LNCaP clone FGC (cell line): ENCODE measurements at regions not wholly inside any gene's neighbourhood (a gene's known extent, or its start where the extent isn't known, plus 50 kb on each side); places are given as distances from the start of the nearest gene placed in this dataset.

Experiments used
- DNase-seq: peaks from one replicate; pipeline ENCODE4 v3.0.0-alpha.2; 2011; ENCODE audit warnings: low read depth
- H3K4me3 ChIP-seq: 2 replicates; pipeline ENCODE4 v1.5.1; 2011; ENCODE audit warnings: mild to moderate bottlenecking, low read depth, low read length, control low read depth
- TF ChIP-seq, protein P1 (sequence below): IDR thresholded peaks from 2 replicates; pipeline ENCODE4 v1.5.1; 2012; ENCODE audit warnings: mild to moderate bottlenecking; ENCODE audit not compliant: control insufficient read depth, insufficient read depth; ENCODE audit errors: extremely low read depth

DNA sequence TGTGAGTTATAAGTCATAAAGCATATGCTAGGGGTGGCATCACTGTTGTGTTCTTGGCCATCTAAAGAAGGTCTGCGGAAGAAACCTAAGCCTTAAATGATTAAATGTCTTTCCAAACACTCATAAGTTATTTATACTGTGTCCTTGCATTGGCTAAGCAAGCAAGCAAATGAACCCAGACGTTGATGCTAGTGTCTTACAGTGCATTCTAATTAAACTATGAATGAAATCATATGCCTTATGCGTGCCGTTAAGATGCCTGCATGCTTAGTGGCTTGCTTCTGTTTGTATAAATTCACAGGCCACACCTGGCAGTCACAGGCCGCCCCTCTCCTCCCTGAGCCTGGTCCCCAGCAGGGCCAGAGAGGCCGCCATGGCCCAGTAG, 49.9 kb downstream of the RIN2 start:
- no peak overlapping the region for H3K4me3 ChIP-seq
- no peak for DNase-seq
- TF ChIP-seq, protein P1, sequence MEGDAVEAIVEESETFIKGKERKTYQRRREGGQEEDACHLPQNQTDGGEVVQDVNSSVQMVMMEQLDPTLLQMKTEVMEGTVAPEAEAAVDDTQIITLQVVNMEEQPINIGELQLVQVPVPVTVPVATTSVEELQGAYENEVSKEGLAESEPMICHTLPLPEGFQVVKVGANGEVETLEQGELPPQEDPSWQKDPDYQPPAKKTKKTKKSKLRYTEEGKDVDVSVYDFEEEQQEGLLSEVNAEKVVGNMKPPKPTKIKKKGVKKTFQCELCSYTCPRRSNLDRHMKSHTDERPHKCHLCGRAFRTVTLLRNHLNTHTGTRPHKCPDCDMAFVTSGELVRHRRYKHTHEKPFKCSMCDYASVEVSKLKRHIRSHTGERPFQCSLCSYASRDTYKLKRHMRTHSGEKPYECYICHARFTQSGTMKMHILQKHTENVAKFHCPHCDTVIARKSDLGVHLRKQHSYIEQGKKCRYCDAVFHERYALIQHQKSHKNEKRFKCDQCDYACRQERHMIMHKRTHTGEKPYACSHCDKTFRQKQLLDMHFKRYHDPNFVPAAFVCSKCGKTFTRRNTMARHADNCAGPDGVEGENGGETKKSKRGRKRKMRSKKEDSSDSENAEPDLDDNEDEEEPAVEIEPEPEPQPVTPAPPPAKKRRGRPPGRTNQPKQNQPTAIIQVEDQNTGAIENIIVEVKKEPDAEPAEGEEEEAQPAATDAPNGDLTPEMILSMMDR, result no peak

DNA sequence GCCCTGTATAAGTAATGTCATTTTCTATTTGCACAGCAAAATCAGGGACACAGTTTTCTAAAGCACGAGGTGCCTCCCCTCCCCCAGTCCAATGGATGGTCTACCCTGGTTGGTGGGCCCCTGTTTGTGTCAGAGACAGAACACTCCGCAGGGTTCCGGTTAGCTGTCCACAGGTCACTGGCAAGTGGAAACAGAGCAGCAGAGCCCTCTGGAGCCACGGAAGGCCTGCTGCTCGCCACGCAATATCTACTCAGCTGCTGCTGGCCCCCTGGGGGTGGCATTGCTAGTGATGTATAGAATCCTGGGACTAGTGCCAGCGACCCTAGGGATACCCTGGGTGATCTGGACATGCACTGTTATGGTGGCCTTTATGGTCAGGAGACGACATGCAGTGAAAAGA, 50.4 kb downstream of the RIN2 start:
- TF ChIP-seq, protein P1, result no peak
- no peak for DNase-seq
- H3K4me3 ChIP-seq, result no peak overlapping the region

DNA sequence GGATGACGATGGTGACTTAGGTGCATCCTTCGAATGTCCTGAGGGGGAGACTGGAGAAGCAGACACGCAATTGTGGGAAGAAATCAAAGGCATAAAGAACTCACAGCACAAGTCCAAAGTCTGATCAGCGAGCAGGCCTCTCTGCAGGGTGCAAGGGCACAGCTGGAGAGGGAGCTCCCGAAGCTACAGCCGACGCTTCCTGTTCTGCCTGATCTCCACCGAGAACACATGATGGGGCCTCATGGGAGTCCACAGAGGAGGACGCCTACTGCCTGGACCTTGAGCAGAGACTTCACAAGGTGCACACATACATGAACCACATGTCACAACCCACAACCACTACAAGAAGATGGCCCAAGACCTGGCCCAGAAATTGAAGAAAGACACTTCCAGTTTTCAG, 51.4 kb downstream of the RIN2 start:
- TF ChIP-seq, protein P1, result no peak
- DNase-seq, result no peak
- H3K4me3 ChIP-seq, result no peak overlapping the region

DNA sequence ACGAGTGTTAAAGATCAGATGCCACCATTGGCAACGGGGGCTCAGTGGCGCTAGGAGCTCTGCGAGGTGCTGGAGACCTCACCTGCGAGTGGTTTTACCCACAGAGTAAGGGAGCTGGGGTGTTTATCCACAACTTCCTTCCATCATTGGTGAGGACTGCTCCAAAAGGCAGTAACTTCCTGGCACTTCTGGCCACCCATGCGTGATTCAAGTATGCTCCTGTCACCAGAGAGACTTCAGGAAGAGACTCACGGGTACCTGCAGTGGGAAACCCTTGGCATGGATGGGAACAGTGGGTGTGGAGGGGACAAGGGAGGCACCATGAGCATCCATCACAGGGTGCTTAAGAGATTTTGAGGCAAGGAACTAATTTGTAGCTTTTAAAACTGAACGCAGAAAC, 53.2 kb downstream of the RIN2 start:
- no peak overlapping the region for H3K4me3 ChIP-seq
- TF ChIP-seq, protein P1, result no peak
- DNase-seq, result no peak

DNA sequence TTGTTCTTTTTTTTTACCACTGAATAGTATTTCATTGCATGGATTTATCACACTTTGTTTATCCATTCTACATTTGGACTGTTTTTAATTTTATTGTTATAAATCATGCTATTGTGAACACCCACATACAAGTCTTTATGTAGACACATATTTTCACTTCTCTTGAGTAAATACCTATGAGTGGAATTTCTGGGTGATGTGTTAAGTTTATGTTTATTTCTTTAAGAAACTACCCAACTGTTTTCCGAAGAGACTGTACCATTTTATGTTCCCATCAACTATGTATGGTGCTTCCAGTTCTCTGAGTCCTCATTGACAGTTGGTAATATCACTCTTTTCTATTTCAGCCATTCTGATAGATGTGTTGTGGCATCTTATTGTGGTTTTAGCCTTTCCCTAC, 54.0 kb downstream of the RIN2 start:
- no peak overlapping the region for H3K4me3 ChIP-seq
- TF ChIP-seq, protein P1, result no peak
- no peak for DNase-seq

DNA sequence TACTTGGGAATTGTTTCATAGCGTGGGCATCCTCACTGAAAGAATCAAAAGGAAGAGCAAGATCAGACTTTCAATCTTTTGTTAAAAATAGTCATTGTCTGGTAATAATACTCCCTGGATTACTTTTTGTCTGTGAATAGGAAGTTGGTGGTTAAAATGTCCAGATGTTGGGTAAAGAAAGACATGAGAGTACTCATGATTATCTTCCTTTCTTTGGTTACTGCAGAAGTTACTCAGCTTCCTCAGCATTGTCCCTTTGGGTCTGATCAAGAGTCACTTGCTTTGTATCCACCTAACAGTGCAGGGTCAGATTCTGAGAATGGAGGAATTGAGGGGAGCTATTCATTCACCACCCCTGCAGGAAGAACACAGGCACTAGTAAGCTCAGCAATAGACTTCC, 54.6 kb downstream of the RIN2 start:
- no peak overlapping the region for H3K4me3 ChIP-seq
- TF ChIP-seq, protein P1, result no peak
- no peak for DNase-seq

DNA sequence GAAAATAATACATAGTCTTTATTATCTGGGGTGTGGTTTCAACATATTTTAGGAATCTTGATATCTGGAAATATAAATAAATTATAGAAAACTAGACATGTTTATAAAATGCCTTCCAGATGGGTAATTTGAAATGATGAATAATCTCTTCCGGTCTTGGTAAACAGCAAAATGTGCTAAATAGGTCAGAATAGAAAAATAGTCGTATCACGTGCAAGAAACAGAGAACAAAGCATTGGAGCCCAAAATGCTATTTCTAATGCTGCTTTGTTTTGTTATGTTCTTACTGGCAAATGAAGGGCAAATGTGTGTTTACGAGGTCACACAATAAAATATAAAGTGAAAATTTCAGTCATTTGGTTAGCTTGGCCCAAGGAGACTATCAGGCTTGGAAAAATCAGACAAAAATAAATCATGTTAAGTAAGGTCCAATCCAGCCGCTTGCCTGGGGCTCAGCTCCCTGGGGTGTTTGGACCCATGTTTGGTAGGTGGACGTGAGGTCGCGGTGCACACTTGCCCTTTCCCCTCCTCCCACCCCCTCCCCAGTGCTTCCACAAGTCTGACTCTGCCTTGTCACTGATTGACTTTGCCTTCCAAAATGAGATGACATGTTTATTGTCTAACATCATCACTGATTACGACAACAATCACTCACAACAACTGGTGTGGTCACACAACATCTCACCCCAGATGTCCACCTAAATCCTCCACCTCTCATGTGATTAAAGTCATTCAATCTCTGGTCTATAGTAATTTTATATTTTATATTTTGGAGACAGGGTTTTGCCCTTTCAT, 56.0 kb downstream of the RIN2 start:
- TF ChIP-seq, protein P1, result no peak
- DNase-seq, result no peak
- H3K4me3 ChIP-seq, result no peak overlapping the region
